ENCODE measurements at regions not wholly inside any gene's neighbourhood (a gene's known extent, or its start where the extent isn't known, plus 50 kb on each side); places are given as distances from the start of the nearest gene placed in this dataset.

DNA sequence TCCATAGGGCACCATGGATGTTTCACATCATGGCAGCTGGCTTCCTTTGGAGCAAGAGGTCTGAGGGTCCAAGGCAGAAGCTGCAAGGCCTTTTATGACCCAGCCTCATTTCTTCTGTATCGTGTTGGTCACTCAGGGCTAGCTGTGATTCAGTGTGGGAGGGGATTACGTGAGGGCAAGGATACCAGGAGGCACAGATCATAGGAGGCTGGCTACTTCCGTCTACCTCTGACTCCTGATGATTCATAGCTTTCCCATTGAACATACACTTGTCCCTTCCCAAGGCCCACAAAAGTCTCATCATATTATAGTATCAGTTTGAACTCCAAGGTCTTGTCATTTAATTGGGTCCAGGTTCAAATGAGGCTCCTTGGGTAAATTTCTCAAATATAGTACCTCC is 135.3 kb upstream of the ZBED5 start:
- ATAC-seq (no peak), DNase-seq (ENCODE audit: low spot score) (no peak)
- CTCF ChIA-PET: interaction anchor here (0.6 to 1.2 kb wide), 2 partner anchors 17 to 542 kb away, joined by 3 read pairs; no protein-coding TSS in a partner anchor
- Mint-ChIP-seq H3K9me3 (peaks cover 7% of the 10 kb centered on the region), H3K27me3 (ENCODE audit: low read depth) (no peaks in the 10 kb centered on the region; the same call in 1 of the 2 replicates), H3K4me3 (no peak overlapping the region), H3K27ac (no peak overlapping the region), H3K4me1 (peaks cover under 1% of the 10 kb centered on the region; the same call in 1 of the 2 replicates), H3K36me3 (peaks cover 5% of the 10 kb centered on the region)
- POLR2A ChIA-PET: interaction anchor here (0.7 kb wide), 1 partner anchor 24 kb away, joined by 3 read pairs; no protein-coding TSS in a partner anchor
- TF ChIP-seq, protein P1, sequence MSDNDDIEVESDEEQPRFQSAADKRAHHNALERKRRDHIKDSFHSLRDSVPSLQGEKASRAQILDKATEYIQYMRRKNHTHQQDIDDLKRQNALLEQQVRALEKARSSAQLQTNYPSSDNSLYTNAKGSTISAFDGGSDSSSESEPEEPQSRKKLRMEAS (CRISPR knock-in tag; IDR thresholded peaks at IDR 0.05): no peak
- TF ChIP-seq, protein P2, sequence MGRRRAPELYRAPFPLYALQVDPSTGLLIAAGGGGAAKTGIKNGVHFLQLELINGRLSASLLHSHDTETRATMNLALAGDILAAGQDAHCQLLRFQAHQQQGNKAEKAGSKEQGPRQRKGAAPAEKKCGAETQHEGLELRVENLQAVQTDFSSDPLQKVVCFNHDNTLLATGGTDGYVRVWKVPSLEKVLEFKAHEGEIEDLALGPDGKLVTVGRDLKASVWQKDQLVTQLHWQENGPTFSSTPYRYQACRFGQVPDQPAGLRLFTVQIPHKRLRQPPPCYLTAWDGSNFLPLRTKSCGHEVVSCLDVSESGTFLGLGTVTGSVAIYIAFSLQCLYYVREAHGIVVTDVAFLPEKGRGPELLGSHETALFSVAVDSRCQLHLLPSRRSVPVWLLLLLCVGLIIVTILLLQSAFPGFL (CRISPR knock-in tag; IDR thresholded peaks at IDR 0.05; ENCODE audit: borderline replicate concordance): no peak
- TF ChIP-seq RORB (CRISPR knock-in tag; IDR thresholded peaks at IDR 0.05) (no peak), SOX15 (CRISPR knock-in tag; IDR thresholded peaks at IDR 0.05) (no peak), NFATC4 (CRISPR knock-in tag; IDR thresholded peaks at IDR 0.05) (no peak), SP1 (CRISPR knock-in tag; conservative IDR thresholded peaks at IDR 0.05) (no peak), SMAD3 (CRISPR knock-in tag; IDR thresholded peaks at IDR 0.05; ENCODE audit: borderline replicate concordance) (no peak), ZNF219 (CRISPR knock-in tag; IDR thresholded peaks at IDR 0.05; ENCODE audit: borderline replicate concordance) (no peak), ETV6 (CRISPR knock-in tag; IDR thresholded peaks at IDR 0.05) (no peak), ZNF138 (CRISPR knock-in tag; conservative IDR thresholded peaks at IDR 0.05) (no peak), ATF1 (CRISPR knock-in tag; IDR thresholded peaks at IDR 0.05) (no peak), IRF2 (CRISPR knock-in tag; IDR thresholded peaks at IDR 0.05; ENCODE audit: borderline replicate concordance, low read depth) (no peak)
- TF ChIP-seq, protein P3, sequence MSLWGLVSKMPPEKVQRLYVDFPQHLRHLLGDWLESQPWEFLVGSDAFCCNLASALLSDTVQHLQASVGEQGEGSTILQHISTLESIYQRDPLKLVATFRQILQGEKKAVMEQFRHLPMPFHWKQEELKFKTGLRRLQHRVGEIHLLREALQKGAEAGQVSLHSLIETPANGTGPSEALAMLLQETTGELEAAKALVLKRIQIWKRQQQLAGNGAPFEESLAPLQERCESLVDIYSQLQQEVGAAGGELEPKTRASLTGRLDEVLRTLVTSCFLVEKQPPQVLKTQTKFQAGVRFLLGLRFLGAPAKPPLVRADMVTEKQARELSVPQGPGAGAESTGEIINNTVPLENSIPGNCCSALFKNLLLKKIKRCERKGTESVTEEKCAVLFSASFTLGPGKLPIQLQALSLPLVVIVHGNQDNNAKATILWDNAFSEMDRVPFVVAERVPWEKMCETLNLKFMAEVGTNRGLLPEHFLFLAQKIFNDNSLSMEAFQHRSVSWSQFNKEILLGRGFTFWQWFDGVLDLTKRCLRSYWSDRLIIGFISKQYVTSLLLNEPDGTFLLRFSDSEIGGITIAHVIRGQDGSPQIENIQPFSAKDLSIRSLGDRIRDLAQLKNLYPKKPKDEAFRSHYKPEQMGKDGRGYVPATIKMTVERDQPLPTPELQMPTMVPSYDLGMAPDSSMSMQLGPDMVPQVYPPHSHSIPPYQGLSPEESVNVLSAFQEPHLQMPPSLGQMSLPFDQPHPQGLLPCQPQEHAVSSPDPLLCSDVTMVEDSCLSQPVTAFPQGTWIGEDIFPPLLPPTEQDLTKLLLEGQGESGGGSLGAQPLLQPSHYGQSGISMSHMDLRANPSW (CRISPR knock-in tag; conservative IDR thresholded peaks at IDR 0.05; ENCODE audit: low read depth): no peak
- TF ChIP-seq, protein P4, sequence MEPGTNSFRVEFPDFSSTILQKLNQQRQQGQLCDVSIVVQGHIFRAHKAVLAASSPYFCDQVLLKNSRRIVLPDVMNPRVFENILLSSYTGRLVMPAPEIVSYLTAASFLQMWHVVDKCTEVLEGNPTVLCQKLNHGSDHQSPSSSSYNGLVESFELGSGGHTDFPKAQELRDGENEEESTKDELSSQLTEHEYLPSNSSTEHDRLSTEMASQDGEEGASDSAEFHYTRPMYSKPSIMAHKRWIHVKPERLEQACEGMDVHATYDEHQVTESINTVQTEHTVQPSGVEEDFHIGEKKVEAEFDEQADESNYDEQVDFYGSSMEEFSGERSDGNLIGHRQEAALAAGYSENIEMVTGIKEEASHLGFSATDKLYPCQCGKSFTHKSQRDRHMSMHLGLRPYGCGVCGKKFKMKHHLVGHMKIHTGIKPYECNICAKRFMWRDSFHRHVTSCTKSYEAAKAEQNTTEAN (CRISPR knock-in tag; IDR thresholded peaks at IDR 0.05): no peak
- TF ChIP-seq, protein P5, sequence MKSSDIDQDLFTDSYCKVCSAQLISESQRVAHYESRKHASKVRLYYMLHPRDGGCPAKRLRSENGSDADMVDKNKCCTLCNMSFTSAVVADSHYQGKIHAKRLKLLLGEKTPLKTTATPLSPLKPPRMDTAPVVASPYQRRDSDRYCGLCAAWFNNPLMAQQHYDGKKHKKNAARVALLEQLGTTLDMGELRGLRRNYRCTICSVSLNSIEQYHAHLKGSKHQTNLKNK (CRISPR knock-in tag; IDR thresholded peaks at IDR 0.05): no peak

DNA sequence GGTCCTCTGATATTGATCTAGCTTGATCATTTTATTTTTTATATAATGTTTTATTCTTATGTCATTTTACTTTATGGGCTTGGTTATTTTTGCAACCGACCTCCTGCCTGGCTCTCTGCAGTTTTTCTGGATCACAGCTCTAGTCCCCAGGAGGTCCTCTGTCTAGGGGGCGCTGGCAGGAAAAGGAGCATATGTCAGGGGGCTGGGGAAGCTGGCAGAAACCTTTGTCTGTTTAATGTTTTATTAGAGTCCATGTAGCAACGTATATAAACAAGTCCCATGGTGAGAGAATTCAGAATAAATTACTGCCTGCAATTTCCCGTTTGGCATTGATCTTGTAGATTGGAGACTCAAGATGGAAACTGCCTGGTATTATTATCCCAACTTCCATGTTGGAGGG is 133.5 kb upstream of the ZBED5 start:
- H3K36me3 Mint-ChIP-seq: peaks cover 5% of the 10 kb centered on the region
- ATAC-seq (no peak), DNase-seq (ENCODE audit: low spot score) (no peak)
- H3K9me3 Mint-ChIP-seq: peaks cover 7% of the 10 kb centered on the region
- no peak overlapping the region for H3K4me3 Mint-ChIP-seq
- H3K4me1 Mint-ChIP-seq: peaks cover 10% of the 10 kb centered on the region
- H3K27me3 Mint-ChIP-seq (ENCODE audit: low read depth): no peaks in the 10 kb centered on the region
- CTCF ChIA-PET: interaction anchor here (2.1 kb wide), 1 partner anchor 10 kb away, joined by 6 read pairs; no protein-coding TSS in a partner anchor
- no peak overlapping the region for H3K27ac Mint-ChIP-seq
- POLR2A ChIA-PET: no interaction called here
- TF ChIP-seq SMAD3 (CRISPR knock-in tag; IDR thresholded peaks at IDR 0.05; ENCODE audit: borderline replicate concordance) (no peak), MXD4 (CRISPR knock-in tag; IDR thresholded peaks at IDR 0.05; ENCODE audit: borderline replicate concordance) (no peak), TCF7 (CRISPR knock-in tag; IDR thresholded peaks at IDR 0.05; ENCODE audit: low read depth) (no peak), CREB1 (CRISPR knock-in tag; IDR thresholded peaks at IDR 0.05) (no peak), HMGA2 (CRISPR knock-in tag; IDR thresholded peaks at IDR 0.05) (no peak), SMAD4 (CRISPR knock-in tag; IDR thresholded peaks at IDR 0.05) (no peak)
- TF ChIP-seq, protein P6, sequence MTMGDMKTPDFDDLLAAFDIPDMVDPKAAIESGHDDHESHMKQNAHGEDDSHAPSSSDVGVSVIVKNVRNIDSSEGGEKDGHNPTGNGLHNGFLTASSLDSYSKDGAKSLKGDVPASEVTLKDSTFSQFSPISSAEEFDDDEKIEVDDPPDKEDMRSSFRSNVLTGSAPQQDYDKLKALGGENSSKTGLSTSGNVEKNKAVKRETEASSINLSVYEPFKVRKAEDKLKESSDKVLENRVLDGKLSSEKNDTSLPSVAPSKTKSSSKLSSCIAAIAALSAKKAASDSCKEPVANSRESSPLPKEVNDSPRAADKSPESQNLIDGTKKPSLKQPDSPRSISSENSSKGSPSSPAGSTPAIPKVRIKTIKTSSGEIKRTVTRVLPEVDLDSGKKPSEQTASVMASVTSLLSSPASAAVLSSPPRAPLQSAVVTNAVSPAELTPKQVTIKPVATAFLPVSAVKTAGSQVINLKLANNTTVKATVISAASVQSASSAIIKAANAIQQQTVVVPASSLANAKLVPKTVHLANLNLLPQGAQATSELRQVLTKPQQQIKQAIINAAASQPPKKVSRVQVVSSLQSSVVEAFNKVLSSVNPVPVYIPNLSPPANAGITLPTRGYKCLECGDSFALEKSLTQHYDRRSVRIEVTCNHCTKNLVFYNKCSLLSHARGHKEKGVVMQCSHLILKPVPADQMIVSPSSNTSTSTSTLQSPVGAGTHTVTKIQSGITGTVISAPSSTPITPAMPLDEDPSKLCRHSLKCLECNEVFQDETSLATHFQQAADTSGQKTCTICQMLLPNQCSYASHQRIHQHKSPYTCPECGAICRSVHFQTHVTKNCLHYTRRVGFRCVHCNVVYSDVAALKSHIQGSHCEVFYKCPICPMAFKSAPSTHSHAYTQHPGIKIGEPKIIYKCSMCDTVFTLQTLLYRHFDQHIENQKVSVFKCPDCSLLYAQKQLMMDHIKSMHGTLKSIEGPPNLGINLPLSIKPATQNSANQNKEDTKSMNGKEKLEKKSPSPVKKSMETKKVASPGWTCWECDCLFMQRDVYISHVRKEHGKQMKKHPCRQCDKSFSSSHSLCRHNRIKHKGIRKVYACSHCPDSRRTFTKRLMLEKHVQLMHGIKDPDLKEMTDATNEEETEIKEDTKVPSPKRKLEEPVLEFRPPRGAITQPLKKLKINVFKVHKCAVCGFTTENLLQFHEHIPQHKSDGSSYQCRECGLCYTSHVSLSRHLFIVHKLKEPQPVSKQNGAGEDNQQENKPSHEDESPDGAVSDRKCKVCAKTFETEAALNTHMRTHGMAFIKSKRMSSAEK (CRISPR knock-in tag; IDR thresholded peaks at IDR 0.05; ENCODE audit: borderline replicate concordance): no peak
- TF ChIP-seq, protein P7, sequence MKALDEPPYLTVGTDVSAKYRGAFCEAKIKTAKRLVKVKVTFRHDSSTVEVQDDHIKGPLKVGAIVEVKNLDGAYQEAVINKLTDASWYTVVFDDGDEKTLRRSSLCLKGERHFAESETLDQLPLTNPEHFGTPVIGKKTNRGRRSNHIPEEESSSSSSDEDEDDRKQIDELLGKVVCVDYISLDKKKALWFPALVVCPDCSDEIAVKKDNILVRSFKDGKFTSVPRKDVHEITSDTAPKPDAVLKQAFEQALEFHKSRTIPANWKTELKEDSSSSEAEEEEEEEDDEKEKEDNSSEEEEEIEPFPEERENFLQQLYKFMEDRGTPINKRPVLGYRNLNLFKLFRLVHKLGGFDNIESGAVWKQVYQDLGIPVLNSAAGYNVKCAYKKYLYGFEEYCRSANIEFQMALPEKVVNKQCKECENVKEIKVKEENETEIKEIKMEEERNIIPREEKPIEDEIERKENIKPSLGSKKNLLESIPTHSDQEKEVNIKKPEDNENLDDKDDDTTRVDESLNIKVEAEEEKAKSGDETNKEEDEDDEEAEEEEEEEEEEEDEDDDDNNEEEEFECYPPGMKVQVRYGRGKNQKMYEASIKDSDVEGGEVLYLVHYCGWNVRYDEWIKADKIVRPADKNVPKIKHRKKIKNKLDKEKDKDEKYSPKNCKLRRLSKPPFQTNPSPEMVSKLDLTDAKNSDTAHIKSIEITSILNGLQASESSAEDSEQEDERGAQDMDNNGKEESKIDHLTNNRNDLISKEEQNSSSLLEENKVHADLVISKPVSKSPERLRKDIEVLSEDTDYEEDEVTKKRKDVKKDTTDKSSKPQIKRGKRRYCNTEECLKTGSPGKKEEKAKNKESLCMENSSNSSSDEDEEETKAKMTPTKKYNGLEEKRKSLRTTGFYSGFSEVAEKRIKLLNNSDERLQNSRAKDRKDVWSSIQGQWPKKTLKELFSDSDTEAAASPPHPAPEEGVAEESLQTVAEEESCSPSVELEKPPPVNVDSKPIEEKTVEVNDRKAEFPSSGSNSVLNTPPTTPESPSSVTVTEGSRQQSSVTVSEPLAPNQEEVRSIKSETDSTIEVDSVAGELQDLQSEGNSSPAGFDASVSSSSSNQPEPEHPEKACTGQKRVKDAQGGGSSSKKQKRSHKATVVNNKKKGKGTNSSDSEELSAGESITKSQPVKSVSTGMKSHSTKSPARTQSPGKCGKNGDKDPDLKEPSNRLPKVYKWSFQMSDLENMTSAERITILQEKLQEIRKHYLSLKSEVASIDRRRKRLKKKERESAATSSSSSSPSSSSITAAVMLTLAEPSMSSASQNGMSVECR (CRISPR knock-in tag; IDR thresholded peaks at IDR 0.05; ENCODE audit: borderline replicate concordance): no peak
